C4-2B (cell line): ENCODE measurements at regions not wholly inside any gene's neighbourhood (a gene's known extent, or its start where the extent isn't known, plus 50 kb on each side); places are given as distances from the start of the nearest gene placed in this dataset.

Source experiments
- ZFX ChIP-seq: fragments of 450-650 bp; IDR thresholded peaks from 2 replicates; pipeline ENCODE4 v1.6.1; 2017
- TF ChIP-seq, protein P1 (sequence below): fragments of 450-650 bp; conservative IDR thresholded peaks from 2 replicates; pipeline ENCODE4 v1.5.1; 2017; ENCODE audit warnings: mild to moderate bottlenecking

DNA sequence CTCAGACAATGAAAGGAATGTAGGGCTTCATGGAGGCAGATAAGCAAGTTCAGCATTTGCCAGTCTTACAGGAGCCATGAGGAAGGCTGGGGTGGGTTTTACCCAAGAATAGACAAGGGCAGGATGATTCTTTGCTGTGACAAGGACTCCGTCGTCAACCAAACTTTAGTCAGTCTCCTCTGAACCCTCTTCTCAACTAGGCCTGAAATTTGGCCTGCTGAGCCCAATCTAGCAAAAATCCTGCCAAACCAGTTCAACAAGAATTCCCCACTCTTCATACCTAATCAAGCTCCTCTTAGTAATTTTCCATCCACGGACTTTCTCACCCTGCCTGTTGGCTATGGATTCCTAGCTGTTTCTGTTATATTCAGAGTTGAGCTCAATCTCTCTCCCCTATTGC is 280.5 kb downstream of the TBL1XR1 start:
- TF ChIP-seq, protein P1, sequence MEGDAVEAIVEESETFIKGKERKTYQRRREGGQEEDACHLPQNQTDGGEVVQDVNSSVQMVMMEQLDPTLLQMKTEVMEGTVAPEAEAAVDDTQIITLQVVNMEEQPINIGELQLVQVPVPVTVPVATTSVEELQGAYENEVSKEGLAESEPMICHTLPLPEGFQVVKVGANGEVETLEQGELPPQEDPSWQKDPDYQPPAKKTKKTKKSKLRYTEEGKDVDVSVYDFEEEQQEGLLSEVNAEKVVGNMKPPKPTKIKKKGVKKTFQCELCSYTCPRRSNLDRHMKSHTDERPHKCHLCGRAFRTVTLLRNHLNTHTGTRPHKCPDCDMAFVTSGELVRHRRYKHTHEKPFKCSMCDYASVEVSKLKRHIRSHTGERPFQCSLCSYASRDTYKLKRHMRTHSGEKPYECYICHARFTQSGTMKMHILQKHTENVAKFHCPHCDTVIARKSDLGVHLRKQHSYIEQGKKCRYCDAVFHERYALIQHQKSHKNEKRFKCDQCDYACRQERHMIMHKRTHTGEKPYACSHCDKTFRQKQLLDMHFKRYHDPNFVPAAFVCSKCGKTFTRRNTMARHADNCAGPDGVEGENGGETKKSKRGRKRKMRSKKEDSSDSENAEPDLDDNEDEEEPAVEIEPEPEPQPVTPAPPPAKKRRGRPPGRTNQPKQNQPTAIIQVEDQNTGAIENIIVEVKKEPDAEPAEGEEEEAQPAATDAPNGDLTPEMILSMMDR = no peak
- TF ChIP-seq ZFX = peak; percentile 53
